Lung (tissue), 11 donors: ENCODE measurements at regions not wholly inside any gene's neighbourhood (a gene's known extent, or its start where the extent isn't known, plus 50 kb on each side); places are given as distances from the start of the nearest gene placed in this dataset.

Experiments
- ATAC-seq: fragments of 200-7000 bp; cut with Tn5 transposase; one replicate; pipeline ENCODE4 v1.9.1; 2020; ENCODE audit warnings: moderate number of reproducible peaks; ENCODE audit not compliant: insufficient read depth, low FRiP score
- DNase-seq, 3 donors: peaks; one replicate each; pipeline ENCODE4 v3.0.0-alpha.2; 2013 to 2017
- H3K27ac ChIP-seq, 2 donors: one replicate each; pipeline ENCODE4 v1.5.1; 2013; ENCODE audit warnings: mild to moderate bottlenecking in 2 of 2, moderate library complexity in 2 of 2, control low read depth in 1 of 2, inconsistent platforms in 1 of 2, low read depth in 1 of 2, low read length in 1 of 2
- H3K27me3 ChIP-seq, 3 donors: one replicate each; pipeline ENCODE4 v1.5.1; 2013; ENCODE audit warnings: low read length in 2 of 3; ENCODE audit not compliant: control insufficient read depth in 3 of 3, insufficient read depth in 3 of 3
- H3K36me3 ChIP-seq, 4 donors: one replicate each; pipeline ENCODE4 v1.5.1; 2013; ENCODE audit warnings: low read length in 4 of 4, mild to moderate bottlenecking in 1 of 4, moderate library complexity in 1 of 4; ENCODE audit not compliant: control insufficient read depth in 4 of 4, insufficient read depth in 4 of 4
- H3K4me1 ChIP-seq, 5 donors: one replicate each; pipeline ENCODE4 v1.5.1; 2013; ENCODE audit warnings: low read length in 5 of 5, mild to moderate bottlenecking in 2 of 5, moderate library complexity in 1 of 5; ENCODE audit not compliant: control insufficient read depth in 5 of 5, insufficient read depth in 5 of 5
- H3K4me3 ChIP-seq: one replicate; pipeline ENCODE4 v1.5.1; 2013; ENCODE audit warnings: mild to moderate bottlenecking, control low read depth, moderate library complexity
- H3K9ac ChIP-seq, 2 donors: one replicate each; pipeline ENCODE4 v1.5.1; 2013; ENCODE audit warnings: low read length in 2 of 2, control low read depth in 1 of 2; ENCODE audit not compliant: insufficient read depth in 1 of 2
- H3K9me3 ChIP-seq, 4 donors: one replicate each; pipeline ENCODE4 v1.5.1; 2013; ENCODE audit warnings: low read length in 3 of 4, mild to moderate bottlenecking in 1 of 4, moderate library complexity in 1 of 4; ENCODE audit not compliant: control insufficient read depth in 4 of 4, insufficient read depth in 3 of 4
- WGBS, 2 donors: extraction: QIAGEN DNeasy Blood & Tissue Kit; methylation state at CpG; one replicate each; pipeline ENCODE4 v1.1.7; 2013; 5-methylcytosine and 5-hydroxymethylcytosine counted together
- TF ChIP-seq, protein P1 (sequence below): IDR thresholded peaks from 2 replicates; pipeline ENCODE4 v1.5.1; 2012; ENCODE audit warnings: mild to moderate bottlenecking; ENCODE audit errors: control extremely low read depth, extremely low read depth
- donor health status: control.
- donor health status: control.
- donor health status: Bipolar disorder and iron deficiency.
- donor health status: healthy.
- donor health status: DM: yes; HTN: yes; CAD: no.

DNA sequence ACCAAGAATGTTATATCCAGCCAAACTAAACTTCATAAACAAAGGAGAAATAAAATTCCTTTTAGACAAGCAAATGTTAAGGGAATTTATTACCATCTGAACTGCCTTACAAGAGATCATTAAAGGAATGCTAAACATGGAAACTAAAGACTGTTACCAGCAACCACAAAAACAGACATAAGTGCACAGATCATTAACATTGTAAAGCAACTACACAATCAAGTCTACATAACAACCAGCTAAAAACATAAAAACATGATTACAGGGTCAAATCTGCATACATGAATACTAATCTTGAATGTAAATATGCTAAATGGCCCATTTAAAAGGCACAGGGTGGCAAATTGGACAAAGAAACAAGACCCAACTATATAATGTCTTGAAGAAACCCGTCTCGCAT, 211.0 kb upstream of the PBX1 start:
- TF ChIP-seq, protein P1, sequence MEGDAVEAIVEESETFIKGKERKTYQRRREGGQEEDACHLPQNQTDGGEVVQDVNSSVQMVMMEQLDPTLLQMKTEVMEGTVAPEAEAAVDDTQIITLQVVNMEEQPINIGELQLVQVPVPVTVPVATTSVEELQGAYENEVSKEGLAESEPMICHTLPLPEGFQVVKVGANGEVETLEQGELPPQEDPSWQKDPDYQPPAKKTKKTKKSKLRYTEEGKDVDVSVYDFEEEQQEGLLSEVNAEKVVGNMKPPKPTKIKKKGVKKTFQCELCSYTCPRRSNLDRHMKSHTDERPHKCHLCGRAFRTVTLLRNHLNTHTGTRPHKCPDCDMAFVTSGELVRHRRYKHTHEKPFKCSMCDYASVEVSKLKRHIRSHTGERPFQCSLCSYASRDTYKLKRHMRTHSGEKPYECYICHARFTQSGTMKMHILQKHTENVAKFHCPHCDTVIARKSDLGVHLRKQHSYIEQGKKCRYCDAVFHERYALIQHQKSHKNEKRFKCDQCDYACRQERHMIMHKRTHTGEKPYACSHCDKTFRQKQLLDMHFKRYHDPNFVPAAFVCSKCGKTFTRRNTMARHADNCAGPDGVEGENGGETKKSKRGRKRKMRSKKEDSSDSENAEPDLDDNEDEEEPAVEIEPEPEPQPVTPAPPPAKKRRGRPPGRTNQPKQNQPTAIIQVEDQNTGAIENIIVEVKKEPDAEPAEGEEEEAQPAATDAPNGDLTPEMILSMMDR = no peak
- ATAC-seq (no peak), DNase-seq (no peak)
- Histone ChIP-seq H3K4me1 (no peaks in the 10 kb centered on the region), H3K27ac (no peak overlapping the region), H3K9ac (no peak overlapping the region), H3K9me3 (peaks cover 0 to 6% (median 2%) of the 10 kb centered on the region in 4 donors), H3K36me3 (no peaks in the 10 kb centered on the region), H3K4me3 (no peak overlapping the region), H3K27me3 (no peaks in the 10 kb centered on the region)
- WGBS, 2 donors = 94 to 95% methylated on average over 2 of the region's 2 CpGs

DNA sequence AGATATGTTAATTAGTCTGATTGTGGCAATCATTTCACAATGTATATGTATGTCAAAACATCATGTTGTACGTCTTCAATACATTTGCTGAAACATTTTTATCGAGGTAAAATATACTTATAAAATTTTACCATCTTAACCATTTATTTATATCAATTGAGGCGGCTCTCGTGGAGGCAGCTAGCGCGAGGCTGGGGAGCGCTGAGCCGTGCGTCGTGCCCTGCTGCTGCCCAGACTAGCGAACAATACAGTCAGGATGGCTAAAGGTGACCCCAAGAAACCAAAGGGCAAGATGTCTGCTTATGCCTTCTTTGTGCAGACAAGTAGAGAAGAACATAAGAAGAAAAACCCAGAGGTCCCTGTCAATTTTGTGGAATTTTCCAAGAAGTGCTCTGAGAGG, 202.5 kb upstream of the PBX1 start:
- no peak for ATAC-seq
- no peaks in the 10 kb centered on the region for H3K27me3 ChIP-seq
- WGBS, 2 donors = 95% methylated on average over 11 of the region's 11 CpGs
- no peaks in the 10 kb centered on the region for H3K36me3 ChIP-seq
- TF ChIP-seq, protein P1 = no peak
- H3K9me3 ChIP-seq = no peaks in the 10 kb centered on the region
- H3K4me3 ChIP-seq = no peak overlapping the region
- H3K9ac ChIP-seq = no peak overlapping the region
- DNase-seq = no peak
- H3K27ac ChIP-seq = no peak overlapping the region
- H3K4me1 ChIP-seq = peaks cover 0 to 3% (median 0%) of the 10 kb centered on the region in 5 donors

DNA sequence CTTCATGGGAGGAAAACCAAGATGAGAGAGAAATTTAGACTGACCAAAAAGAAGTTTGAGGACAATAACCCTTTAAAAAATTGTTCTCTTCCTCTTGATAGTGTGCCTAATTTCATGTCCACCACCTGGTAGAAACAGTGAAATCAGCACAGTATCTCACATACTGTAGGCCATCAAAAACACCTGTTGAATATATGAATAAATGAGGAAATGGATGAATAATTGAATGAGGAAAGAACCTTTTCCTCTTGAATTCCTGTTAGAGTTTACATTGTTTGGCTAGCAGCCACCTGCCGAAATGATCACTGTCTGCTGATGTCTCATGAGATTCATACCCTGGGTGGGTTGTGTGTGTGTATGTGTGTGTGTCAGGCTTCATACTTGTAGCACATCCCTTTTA, 198.7 kb upstream of the PBX1 start:
- TF ChIP-seq, protein P1 = no peak
- H3K4me3 ChIP-seq = no peak overlapping the region
- no peak for ATAC-seq
- no peaks in the 10 kb centered on the region for H3K36me3 ChIP-seq
- H3K27me3 ChIP-seq = no peaks in the 10 kb centered on the region
- 73 to 74% methylated on average over 1 of the region's 1 CpG for WGBS, 2 donors
- DNase-seq = no peak
- peaks cover 0 to 7% (median 0%) of the 10 kb centered on the region in 5 donors for H3K4me1 ChIP-seq
- no peak overlapping the region for H3K9ac ChIP-seq
- no peaks in the 10 kb centered on the region for H3K9me3 ChIP-seq
- no peak overlapping the region for H3K27ac ChIP-seq

DNA sequence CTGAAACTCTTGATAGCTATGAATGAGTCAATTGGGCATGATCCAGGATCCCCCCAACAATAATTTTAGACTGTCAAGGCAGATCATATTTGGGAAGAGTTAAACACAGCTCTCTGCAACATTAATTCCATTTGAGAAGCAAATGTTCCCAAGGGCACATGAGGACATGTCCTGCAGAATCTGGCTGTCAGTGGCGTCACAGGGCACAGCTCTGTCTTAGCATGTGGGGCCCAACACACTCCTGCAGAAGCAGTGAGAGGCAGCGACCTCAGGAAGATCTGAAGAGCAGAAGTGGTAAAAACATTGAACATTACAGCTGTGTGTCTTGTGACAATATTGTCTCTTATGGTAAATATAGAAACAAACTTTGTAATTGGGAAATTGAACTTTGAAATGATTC, 197.1 kb upstream of the PBX1 start:
- Histone ChIP-seq H3K36me3 (no peaks in the 10 kb centered on the region), H3K9me3 (peaks cover 0 to 6% (median 2%) of the 10 kb centered on the region in 4 donors), H3K9ac (no peak overlapping the region), H3K27me3 (no peaks in the 10 kb centered on the region), H3K27ac (no peak overlapping the region), H3K4me1 (peaks cover 0 to 7% (median 0%) of the 10 kb centered on the region in 5 donors), H3K4me3 (no peak overlapping the region)
- DNase-seq (no peak), ATAC-seq (no peak)
- 64 to 73% methylated on average over 2 of the region's 2 CpGs for WGBS, 2 donors
- TF ChIP-seq, protein P1 = no peak
